ENCODE measurements at regions not wholly inside any gene's neighbourhood (a gene's known extent, or its start where the extent isn't known, plus 50 kb on each side); places are given as distances from the start of the nearest gene placed in this dataset.

DNA sequence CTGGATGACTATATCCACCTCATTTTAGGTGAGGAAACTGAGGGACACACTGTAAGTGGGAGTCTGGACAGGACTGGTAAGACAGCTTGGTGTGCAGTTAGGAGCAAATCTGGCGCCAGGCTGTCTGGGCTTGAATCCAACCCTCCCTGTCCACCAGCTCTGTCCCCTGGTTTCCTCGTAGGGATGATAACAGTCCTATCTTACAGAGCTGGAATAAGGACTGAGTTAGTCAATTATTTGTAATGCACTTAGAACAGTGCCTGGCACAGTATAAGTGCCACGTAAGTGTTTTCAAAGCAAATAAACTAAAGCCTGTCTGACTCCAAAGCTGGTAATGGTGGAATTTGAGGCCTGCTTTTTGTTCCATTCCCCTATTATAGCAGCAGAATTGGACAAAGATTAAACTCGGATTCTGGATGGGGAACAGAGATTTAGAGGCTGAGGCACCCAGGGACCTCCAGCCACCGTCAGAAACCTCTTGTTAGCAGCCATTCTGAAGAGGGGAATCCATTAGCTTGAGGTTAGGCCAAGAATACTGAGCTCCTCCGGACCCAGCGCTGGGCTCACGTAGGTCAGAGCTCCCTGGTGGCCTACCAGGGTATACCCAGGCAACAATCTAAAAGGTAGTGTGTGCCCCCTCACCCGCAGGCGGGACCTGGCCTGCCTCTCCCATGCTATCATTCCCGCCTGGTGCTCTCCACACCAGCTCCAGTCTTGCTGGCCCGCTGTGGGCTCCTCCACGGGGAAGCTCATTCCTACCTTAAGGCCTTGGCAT, 102.1 kb downstream of the UCHL1 start:
- TF ChIP-seq POLR2AphosphoS5 (IDR thresholded peaks at IDR 0.05; ENCODE audit: borderline replicate concordance, low read depth, low read length) (no peak), EZH2 (IDR thresholded peaks at IDR 0.05) (no peak), FOXP2 (optimal IDR thresholded peaks at IDR 0.05; ENCODE audit: control extremely low read depth, extremely low read length, insufficient read depth) (no peak)
